GM19397 (cell line): ENCODE measurements at regions not wholly inside any gene's neighbourhood (a gene's known extent, or its start where the extent isn't known, plus 50 kb on each side); places are given as distances from the start of the nearest gene placed in this dataset.

Experiments used
- ATAC-seq: cut with Tn5 transposase; IDR thresholded peaks from one replicate; pipeline ENCODE4 v1.9.1; 2021; ENCODE audit warnings: mild to moderate bottlenecking, moderate library complexity; ENCODE audit not compliant: unreplicated experiment

DNA sequence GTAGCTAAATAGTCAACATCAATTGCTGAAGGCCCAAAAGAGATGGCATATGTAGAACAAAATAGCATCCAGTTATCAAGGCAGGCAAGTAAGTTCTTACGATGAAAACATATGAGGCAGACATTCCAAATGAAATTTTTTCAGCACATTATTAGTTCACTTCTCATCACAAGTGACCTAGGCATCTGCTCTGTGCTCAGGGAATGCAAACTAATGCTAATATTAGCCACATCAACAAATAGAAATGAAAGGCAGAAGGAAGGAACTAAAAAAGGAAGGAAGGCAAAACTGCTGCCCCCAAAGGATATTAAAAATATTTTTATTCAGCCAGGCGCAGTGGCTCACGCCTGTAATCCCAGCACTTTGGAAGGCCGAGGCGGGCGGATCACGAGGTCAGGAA lies 51.2 kb upstream of the ROCK1 start:
- ATAC-seq: no peak

DNA sequence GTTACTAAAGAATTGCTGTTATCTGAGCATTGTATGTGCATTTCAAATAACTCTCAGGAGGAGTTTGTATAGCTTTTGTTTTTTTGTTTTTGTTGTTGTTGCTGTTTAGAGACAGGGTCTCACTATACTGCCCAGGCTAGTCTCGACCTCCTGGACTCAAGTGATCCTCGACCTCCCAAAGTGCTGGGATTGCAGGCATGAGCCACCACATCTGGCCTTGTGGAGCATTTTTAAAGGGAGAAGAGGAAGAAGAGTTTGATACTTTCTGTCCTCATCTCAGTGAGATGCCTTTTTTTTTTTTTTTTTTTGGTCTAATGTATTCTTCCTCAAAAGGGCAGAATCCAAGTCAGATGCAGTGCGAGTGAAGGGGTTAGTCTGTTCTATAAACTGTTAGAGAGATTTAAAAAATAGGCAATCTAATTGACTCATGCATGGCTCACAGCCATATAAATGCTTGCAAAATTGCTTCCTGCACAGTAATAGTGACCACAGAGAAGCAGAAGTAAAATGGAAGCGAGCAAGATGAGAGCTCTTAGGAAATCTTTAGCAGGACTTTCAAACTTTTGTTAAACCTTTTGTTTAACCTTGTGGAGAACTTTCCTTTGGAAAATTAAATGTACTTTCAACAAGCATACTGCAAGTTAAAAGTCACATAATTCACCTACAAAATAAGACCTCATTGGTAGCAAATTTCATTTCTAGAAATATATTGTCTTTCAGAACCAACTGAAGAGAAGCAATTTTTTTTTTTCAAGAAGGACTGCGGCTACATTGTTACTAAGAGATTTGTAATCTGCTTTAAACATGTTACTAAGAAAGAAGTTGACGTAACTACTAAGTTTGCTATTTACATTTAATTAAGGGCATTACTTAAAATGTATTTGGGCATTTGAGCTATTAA lies 52.3 kb upstream of the ROCK1 start:
- no peak for ATAC-seq

DNA sequence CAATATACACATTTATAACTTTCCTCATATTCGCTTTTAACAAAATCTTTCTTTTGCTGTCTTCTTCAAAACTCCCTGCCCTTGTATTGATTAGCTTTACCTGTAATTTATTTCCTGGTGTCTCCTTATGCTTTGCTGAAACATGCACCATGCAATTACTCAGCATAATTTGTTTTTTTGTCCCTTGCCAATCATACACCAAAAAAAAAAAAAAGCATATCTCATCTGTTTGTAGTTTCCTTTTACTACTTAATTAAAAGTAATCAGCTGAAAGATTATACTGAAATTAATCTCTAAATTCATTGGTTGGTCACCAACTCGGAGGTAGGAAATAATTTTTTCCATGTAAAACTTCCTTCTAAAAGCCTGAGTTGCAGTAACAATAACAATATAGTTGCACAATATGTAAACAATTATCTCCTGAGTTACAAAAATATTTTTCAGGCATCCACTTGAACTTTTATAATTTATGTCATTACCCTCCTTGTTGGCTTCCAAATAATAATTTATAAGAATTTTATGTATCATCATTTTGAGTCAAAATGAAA lies 53.0 kb upstream of the ROCK1 start:
- ATAC-seq: no peak

DNA sequence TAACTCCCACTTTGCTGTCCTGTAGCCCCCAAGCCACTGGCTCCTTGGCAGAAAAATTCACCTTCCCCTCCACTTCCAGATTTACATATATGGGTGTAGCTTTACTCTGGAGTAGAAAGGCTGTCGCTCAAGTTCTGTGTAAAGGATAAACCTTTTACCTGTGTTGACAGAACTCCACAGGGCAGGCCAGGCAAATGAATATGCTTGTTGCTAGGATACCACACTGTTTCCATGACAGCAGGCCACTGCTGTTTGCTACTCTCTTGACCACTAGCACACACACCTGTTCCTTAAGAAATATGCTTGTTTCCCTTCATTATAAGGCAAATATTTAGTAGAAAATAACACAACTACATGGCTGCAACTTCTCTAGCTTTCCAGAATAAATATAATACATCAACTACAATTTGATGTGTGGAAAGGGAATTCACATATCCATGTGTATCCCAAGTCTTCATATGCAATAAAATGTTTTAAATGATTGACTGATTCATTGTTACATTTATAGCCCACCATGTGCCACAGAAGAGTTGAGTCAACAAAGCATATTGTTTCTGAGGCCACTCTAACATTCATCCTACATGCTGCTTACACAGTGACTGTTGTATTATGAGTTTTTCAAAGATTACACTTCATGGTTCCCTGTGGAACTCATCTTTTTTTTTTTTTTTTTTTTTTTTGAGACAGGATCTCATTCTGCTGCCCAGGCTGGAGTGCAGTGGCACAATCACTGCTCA lies 56.2 kb upstream of the ROCK1 start:
- no peak for ATAC-seq

DNA sequence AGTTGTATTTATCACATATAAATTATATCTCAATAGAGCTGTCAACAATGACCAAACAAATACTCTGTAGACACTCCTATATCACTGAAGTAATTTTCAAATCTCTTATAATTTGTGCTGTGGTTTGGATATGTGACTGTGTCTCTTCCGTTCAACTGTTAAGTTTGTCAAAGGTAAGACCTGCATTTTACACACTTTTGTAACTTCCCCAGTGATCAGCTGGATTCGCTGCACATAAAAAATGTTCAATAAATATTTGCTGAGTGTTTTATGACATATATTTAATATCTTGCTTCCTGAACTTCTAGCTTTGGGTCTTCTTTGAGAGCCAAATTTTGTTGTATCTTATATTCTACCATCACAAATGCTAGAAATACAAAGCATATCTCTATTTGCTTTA lies 57.3 kb upstream of the ROCK1 start:
- ATAC-seq: no peak

DNA sequence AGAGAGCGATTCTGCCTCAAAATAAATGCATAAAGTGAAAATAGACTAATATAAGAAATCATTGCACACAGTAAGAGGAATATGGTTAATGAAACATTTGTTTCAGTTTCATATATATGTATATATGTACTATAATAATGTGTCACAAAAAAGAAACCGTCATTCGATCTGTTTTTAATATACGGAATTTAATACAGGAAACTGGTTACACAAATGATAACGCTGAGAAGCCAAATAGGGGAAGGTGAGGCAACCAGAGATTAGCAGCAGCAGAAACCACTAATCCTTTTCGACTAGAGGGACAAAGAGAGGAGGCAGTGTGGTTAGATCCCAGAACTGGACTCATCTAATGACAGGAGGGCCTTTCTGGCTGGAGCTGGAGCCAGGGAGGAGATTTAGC lies 64.2 kb upstream of the GREB1L start:
- no peak for ATAC-seq

DNA sequence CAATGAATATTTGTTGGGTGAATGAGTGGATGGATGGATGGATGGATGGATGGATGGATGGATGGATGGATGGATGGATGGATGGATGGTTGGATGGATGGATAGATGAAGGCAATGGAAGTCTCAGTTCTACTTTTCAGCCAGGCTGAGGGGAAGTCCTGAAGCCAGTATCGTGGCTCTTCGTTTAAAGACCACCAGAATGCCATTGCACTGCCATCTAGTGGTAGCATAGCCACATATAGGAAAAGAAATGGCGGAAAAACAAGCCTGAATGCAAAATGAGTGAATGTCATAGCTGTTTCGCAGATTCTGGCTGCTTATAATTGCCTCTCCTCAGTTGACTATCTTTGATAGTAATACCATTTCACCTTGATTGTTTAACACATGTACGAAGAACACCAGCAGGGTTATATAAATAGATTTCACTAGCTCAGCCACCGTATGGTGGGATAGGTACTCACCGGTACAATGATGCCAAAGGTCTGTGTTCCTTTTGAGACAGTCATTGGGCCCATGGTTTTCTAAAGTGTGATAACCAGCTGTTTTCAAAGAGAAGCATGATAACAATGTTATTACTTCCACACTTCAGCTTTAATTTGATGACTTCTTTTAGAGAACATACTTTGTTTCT lies 62.3 kb upstream of the GREB1L start:
- ATAC-seq: peak; percentile 69

DNA sequence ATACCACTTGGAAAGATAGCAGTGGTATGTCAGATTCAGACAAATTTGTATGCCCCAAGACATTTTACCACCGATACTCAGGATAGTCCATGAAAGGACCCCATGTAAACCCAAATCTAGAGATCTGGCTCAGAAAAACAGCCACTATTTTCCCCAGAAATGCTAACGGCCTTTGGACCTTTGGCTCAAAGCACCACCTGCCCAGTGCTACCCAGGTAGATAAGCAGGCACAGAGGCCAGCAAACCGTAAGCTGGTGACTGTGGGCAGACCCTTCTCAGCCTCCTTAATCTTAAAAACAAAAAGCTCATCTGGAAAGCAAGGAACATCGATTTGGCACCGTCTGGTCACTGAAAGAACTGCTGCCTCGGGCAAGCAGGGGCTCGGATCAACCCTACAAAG lies 61.4 kb upstream of the GREB1L start:
- no peak for ATAC-seq

DNA sequence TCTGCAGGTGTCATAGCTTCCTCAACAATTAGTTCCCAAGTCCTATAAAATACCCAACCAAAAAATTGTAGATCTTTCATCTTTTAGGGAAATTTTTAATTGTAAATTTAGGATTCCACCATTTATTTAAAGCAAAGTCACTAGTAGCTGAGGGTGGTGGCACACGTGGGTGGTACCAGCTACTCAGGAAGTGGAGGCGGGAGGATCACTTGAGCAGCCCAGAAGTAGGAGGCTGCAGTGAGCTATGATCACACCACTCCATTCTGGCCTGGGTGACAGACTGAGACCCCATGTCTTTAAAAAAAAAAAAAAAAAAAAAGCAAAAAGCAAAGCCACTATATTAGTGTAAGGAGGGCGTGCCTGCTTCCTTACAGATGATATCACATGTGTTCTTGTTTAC lies 60.3 kb upstream of the GREB1L start:
- ATAC-seq: no peak

DNA sequence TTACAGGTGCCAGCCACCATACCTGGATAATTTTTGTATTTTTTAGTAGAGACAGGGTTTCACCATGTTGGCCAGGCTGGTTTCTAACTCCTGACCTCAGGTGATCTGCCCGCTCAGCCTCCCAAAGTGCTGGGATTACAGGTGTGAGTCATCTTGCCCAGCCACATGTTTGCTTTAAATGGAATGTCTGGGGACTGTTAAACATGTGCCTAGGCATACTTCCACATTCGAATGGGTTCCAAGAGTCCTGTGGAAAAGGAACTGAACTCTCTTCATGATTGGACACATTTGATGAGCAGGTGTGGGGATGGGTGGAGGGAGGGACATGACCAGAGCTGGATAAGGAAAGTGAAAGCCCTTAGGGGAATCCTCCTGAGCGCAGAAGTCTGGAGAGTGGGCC lies 58.4 kb upstream of the GREB1L start:
- no peak for ATAC-seq

DNA sequence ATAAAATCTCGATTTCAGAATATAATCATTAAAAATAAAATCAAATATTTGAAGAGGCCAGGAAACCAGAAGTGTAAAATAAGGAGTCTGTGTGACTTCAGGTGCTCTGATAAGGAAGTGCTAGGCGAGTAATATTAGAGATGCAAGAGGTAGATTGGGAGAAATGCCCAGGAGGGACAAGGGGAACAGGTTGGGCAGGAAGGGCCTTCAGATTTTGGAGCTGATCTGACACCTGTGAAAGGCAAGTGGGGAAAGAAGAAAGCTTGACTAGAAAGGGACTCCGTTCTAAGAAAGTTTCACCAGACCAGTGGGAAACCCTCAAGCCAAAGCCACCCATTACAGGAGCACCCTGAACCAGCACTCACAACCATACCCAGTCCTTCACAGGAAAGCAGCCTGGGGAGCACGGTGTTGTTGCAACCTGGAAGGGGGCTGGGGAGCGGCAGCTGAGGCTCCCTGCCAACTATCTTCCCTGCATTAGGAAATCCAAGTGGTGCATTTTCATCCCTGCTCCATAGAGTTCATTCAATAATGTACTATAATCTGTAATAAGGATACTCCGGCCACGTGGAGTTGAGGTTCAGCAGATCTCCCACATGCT lies 57.5 kb upstream of the GREB1L start:
- ATAC-seq: no peak

DNA sequence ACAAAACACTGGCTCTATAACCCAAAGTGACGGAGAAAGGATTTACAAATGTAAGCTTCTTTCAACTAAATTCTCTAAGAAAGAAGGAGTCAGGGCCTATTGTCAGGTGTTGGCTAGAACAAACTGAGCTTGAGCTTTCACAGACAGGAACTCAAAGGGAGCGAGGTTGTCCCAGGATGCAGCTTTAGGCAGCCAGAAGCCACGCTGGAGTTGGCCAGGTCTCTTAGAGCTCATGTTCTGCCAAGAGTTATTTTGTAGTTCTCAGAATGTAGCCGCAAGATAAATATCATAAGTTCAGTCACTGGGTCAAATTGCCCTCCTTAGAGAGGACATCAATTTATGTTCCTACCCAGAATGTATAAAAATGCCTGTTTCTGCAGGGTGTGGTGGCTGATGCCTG lies 54.1 kb upstream of the GREB1L start:
- no peak for ATAC-seq

DNA sequence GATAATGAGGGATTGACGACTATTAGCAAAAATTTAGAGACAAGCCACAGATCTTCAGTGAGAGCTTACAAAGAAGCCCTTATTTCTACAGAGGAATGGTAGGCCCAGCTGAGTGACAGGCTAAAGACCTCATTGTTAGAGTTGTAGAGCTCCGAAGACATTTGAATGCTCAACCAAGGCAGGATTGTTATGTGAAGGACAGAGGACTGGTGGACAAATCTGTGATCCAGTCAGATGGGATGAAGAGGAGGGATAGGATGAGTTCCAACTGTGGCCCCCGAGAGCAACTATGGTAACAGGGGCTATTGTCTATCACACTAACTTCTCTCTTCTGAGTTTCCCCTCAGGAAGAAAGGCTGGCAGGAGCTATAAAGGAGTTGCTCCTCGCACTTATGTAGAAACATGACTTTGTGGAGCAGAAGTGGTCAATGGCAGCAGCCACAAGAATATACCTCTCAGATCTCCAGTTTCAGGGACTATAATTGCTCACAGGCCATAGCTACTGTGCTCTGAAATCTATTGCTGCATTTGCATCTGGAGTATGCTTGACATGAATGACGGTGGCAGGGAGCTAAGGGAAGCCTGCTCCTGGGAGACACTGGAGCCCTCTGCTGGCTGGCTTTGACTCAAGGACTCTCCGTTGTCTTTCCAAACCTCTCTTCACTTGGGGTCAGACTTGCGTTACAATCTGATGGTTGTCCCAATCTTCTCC lies 50.3 kb upstream of the GREB1L start:
- ATAC-seq: no peak
